BJ (cell line): ENCODE measurements at regions not wholly inside any gene's neighbourhood (a gene's known extent, or its start where the extent isn't known, plus 50 kb on each side); places are given as distances from the start of the nearest gene placed in this dataset.

Source experiments
- CTCF ChIA-PET: fragments of 350-600 bp; formaldehyde crosslinking; extraction: SDS; loops from one replicate; lab custom pipeline; 2021; ENCODE audit warnings: antibody characterized with exemption, inconsistent platforms; lab: Yijun Ruan, JAX
- POLR2A ChIA-PET: fragments of 300-600 bp; sonication (Branson Sonifier 250); formaldehyde crosslinking; extraction: SDS; loops from one replicate; lab custom pipeline; 2021; ENCODE audit warnings: antibody characterized with exemption; lab: Charles Lee
- DNase-seq: peaks from one replicate; pipeline ENCODE4 v3.0.0-alpha.2; 2011; ENCODE audit warnings: low read depth
- H3K27me3 ChIP-seq: 2 replicates; pipeline ENCODE4 v1.6.0; 2011; ENCODE audit warnings: low read length; ENCODE audit not compliant: control insufficient read depth, insufficient read depth
- H3K36me3 ChIP-seq: 2 replicates; pipeline ENCODE4 v1.5.1; 2011; ENCODE audit warnings: low read length; ENCODE audit not compliant: control insufficient read depth, insufficient read depth
- H3K4me3 ChIP-seq: 2 replicates; pipeline ENCODE4 v1.5.1; 2011; ENCODE audit warnings: low read depth, mild to moderate bottlenecking, control low read depth, low read length
- CTCF ChIP-seq: IDR thresholded peaks from 2 replicates; pipeline ENCODE4 v1.5.1; 2011; ENCODE audit warnings: low read depth, mild to moderate bottlenecking, control low read depth, inconsistent platforms, low read length, moderate library complexity; ENCODE audit not compliant: insufficient read depth

GRCh38 chr4:153966641-153967040 is 177.8 kb upstream of the SFRP2 start:
- no peak for TF ChIP-seq CTCF

GRCh38 chr4:153963216-153963615 is 174.3 kb upstream of the SFRP2 start:
- H3K27me3 ChIP-seq, result no peaks in the 10 kb centered on the region
- H3K36me3 ChIP-seq, result no peaks in the 10 kb centered on the region
- DNase-seq, result no peak
- ChIA-PET CTCF (no interaction called here), POLR2A (no interaction called here)
- no peak for TF ChIP-seq CTCF
- no peak overlapping the region for H3K4me3 ChIP-seq

More at GRCh38 chr4:153966641-153967040, 177.8 kb upstream of the SFRP2 start:
- POLR2A ChIA-PET, result no interaction called here
- Histone ChIP-seq H3K4me3 (no peak overlapping the region), H3K27me3 (no peaks in the 10 kb centered on the region), H3K36me3 (no peaks in the 10 kb centered on the region)
- CTCF ChIA-PET, result interaction anchor here (0.7 kb wide), 1 partner anchor 41 kb away, joined by 4 read pairs; no protein-coding TSS in a partner anchor
- no peak for DNase-seq

- CTCF ChIA-PET, result no interaction called here
- Histone ChIP-seq H3K4me3 (no peak overlapping the region), H3K36me3 (no peaks in the 10 kb centered on the region), H3K27me3 (no peaks in the 10 kb centered on the region)
- no peak for DNase-seq
- no peak for TF ChIP-seq CTCF
- POLR2A ChIA-PET, result no interaction called here
Observed at GRCh38 chr4:153962311-153963039, 173.6 kb upstream of the SFRP2 start.

- Histone ChIP-seq H3K27me3 (no peaks in the 10 kb centered on the region), H3K36me3 (no peaks in the 10 kb centered on the region), H3K4me3 (no peak overlapping the region)
- CTCF ChIA-PET, result no interaction called here
- POLR2A ChIA-PET, result no interaction called here
- DNase-seq, result no peak
- TF ChIP-seq CTCF, result no peak
Observed at GRCh38 chr4:153955327-153955726, 166.4 kb upstream of the SFRP2 start.

- Histone ChIP-seq H3K36me3 (no peaks in the 10 kb centered on the region), H3K27me3 (no peaks in the 10 kb centered on the region), H3K4me3 (no peak overlapping the region)
- ChIA-PET POLR2A (no interaction called here), CTCF (no interaction called here)
- TF ChIP-seq CTCF, result no peak
- no peak for DNase-seq
Observed at GRCh38 chr4:153954654-153955053, 165.8 kb upstream of the SFRP2 start.
